B cell (primary cell): ENCODE measurements at regions not wholly inside any gene's neighbourhood (a gene's known extent, or its start where the extent isn't known, plus 50 kb on each side); places are given as distances from the start of the nearest gene placed in this dataset.

Source experiments
- ATAC-seq: fragments of 200-7000 bp; cut with Tn5 transposase; one replicate; pipeline ENCODE4 v1.10.0; 2021; ENCODE audit warnings: low read depth, mild to moderate bottlenecking, moderate number of reproducible peaks, moderate library complexity
- CTCF ChIA-PET: fragments of 350-600 bp; sonication (Branson Sonifier 250); formaldehyde crosslinking; loops from one replicate; lab custom pipeline; 2021; ENCODE audit warnings: antibody characterized with exemption, inconsistent platforms; lab: Charles Lee
- POLR2A ChIA-PET: fragments of 350-600 bp; sonication (Branson Sonifier 250); formaldehyde crosslinking; loops from one replicate; lab custom pipeline; 2021; ENCODE audit warnings: antibody characterized with exemption; lab: Charles Lee
- DNase-seq: peaks from one replicate; pipeline ENCODE4 v3.0.0; 2013
- H2AFZ ChIP-seq: 2 replicates; pipeline ENCODE4 v1.6.1; 2012; ENCODE audit warnings: mild to moderate bottlenecking, low read depth, low read length; ENCODE audit not compliant: insufficient read depth, poor library complexity, severe bottlenecking
- H3K27ac ChIP-seq, 2 donors: 1 replicate in 1 of 2; 2 replicates in 1 of 2; pipeline ENCODE4 v1.5.1; 2012 to 2013; ENCODE audit warnings: low read length in 2 of 2, mild to moderate bottlenecking in 2 of 2, moderate library complexity in 1 of 2
- H3K27me3 ChIP-seq, 4 experiments: fragments of 200-600 bp in 1 of 4; sonication (generic) in 1 of 4; replicated peaks in 1 of 4; 1 replicate in 2 of 4; 2 replicates in 2 of 4; pipeline versions ENCODE4 v1.6.1 to v1.7.0; 2013 to 2016; ENCODE audit warnings: low read length in 3 of 4, mild to moderate bottlenecking in 2 of 4, mixed read lengths in 1 of 4, moderate library complexity in 1 of 4; ENCODE audit not compliant: insufficient read depth in 4 of 4, control insufficient read depth in 3 of 4; ENCODE audit errors: control extremely low read depth in 1 of 4
- H3K36me3 ChIP-seq, 2 experiments: replicated peaks in 1 of 2; 1 replicate in 1 of 2; 2 replicates in 1 of 2; pipeline versions ENCODE4 v1.6.1 to v1.7.1; 2013; ENCODE audit warnings: low read length in 1 of 2; ENCODE audit not compliant: insufficient read depth in 2 of 2, control insufficient read depth in 1 of 2; ENCODE audit errors: control extremely low read depth in 1 of 2, extremely low read depth in 1 of 2
- H3K4me1 ChIP-seq, 2 donors: fragments of 200-600 bp in 1 of 2; sonication (generic) in 1 of 2; 1 replicate in 1 of 2; 2 replicates in 1 of 2; pipeline versions ENCODE4 v1.5.1 to v1.6.1; 2013 to 2017; ENCODE audit warnings: low read length in 2 of 2; ENCODE audit not compliant: control insufficient read depth in 2 of 2, insufficient read depth in 2 of 2
- H3K4me2 ChIP-seq: replicated peaks from 2 replicates; pipeline ENCODE3; 2012; ENCODE audit warnings: mild to moderate bottlenecking, low read depth, low read length; ENCODE audit not compliant: poor library complexity, severe bottlenecking
- H3K4me3 ChIP-seq, 5 experiments: fragments of 200-600 bp in 1 of 5; sonication (generic) in 1 of 5; 1 replicate in 3 of 5; 2 replicates in 2 of 5; pipeline versions ENCODE4 v1.5.1 to v1.7.0; 2011 to 2016; ENCODE audit warnings: low read length in 4 of 5, mild to moderate bottlenecking in 4 of 5, low read depth in 2 of 5, control low read depth in 1 of 5, moderate library complexity in 1 of 5; ENCODE audit not compliant: insufficient read depth in 1 of 5; ENCODE audit errors: control extremely low read depth in 1 of 5, extremely low read depth in 1 of 5
- H3K79me2 ChIP-seq: fragments of 200-600 bp; sonication (generic); one replicate; pipeline ENCODE4 v1.6.0; 2016; ENCODE audit warnings: low read length; ENCODE audit not compliant: control insufficient read depth, insufficient read depth
- H3K9ac ChIP-seq: fragments of 200-600 bp; sonication (generic); 2 replicates; pipeline ENCODE4 v1.6.1; 2017; ENCODE audit warnings: mild to moderate bottlenecking, low read length, moderate library complexity
- H3K9me3 ChIP-seq, 3 donors: one replicate each; pipeline versions ENCODE4 v1.6.1 to v1.7.1; 2013; ENCODE audit warnings: low read length in 2 of 3; ENCODE audit not compliant: control insufficient read depth in 2 of 3, insufficient read depth in 1 of 3; ENCODE audit errors: control extremely low read depth in 1 of 3
- H4K20me1 ChIP-seq: 2 replicates; pipeline ENCODE4 v1.6.0; 2012; ENCODE audit warnings: mild to moderate bottlenecking, low read length; ENCODE audit not compliant: insufficient read depth, control insufficient read depth, poor library complexity, severe bottlenecking
- H3K27ac Mint-ChIP-seq: one replicate; pipeline ENCODE4 v1.8.0; 2021; ENCODE audit warnings: mixed read lengths
- H3K27me3 Mint-ChIP-seq: one replicate; pipeline ENCODE4 v1.8.0; 2021; ENCODE audit warnings: mixed read lengths
- H3K4me1 Mint-ChIP-seq: one replicate; pipeline ENCODE4 v1.8.0; 2021; ENCODE audit warnings: mixed read lengths
- H3K4me3 Mint-ChIP-seq: one replicate; pipeline ENCODE4 v1.8.0; 2021; ENCODE audit warnings: mixed read lengths
- H3K9me3 Mint-ChIP-seq: one replicate; pipeline ENCODE4 v1.8.0; 2022; ENCODE audit warnings: mixed read lengths; ENCODE audit not compliant: insufficient read depth
- CTCF ChIP-seq: fragments of 200-600 bp; IDR thresholded peaks from one replicate; pipeline ENCODE4 v1.8.0; 2022; ENCODE audit warnings: antibody characterized with exemption, mild to moderate bottlenecking
- EZH2 ChIP-seq: IDR thresholded peaks from 2 replicates; pipeline ENCODE4 v1.6.1; 2012; ENCODE audit warnings: borderline replicate concordance, low read depth, mild to moderate bottlenecking, moderate library complexity, low read length; ENCODE audit not compliant: insufficient read depth, poor library complexity, severe bottlenecking
- WGBS: methylation state at CpG from one replicate; pipeline ENCODE4 v1.1.5; 2013; ENCODE audit warnings: missing lambda C conversion rate; ENCODE audit not compliant: insufficient coverage; 5-methylcytosine and 5-hydroxymethylcytosine counted together
- intact Hi-C: fragments of 100-400 bp; cut with micrococcal nuclease; formaldehyde crosslinking; loops from one replicate; pipeline ENCODE4 v1.10.0; 2022

- WGBS, result 73% methylated on average over 1 of the region's 1 CpG
- Histone ChIP-seq H3K4me3 (no peak overlapping the region), H3K4me2 (no peak overlapping the region), H3K9me3 (no peaks in the 10 kb centered on the region), H4K20me1 (no peaks in the 10 kb centered on the region), H3K36me3 (no peaks in the 10 kb centered on the region), H2AFZ (no peak overlapping the region), H3K4me1 (no peaks in the 10 kb centered on the region), H3K27ac (no peak overlapping the region), H3K27me3 (no peaks in the 10 kb centered on the region), H3K9ac (no peak overlapping the region), H3K79me2 (no peaks in the 10 kb centered on the region)
- H3K27ac Mint-ChIP-seq, result no peak overlapping the region
- no peak for DNase-seq
- no peaks in the 10 kb centered on the region for H3K27me3 Mint-ChIP-seq
- ChIA-PET CTCF (interaction anchor here (1.1 kb wide), 1 partner anchor 11 kb away, joined by 3 read pairs; no protein-coding TSS in a partner anchor), POLR2A (no interaction called here)
- intact Hi-C loops, result no loop called here
- TF ChIP-seq CTCF (no peak), EZH2 (no peak)
- no peak for ATAC-seq
- H3K4me3 Mint-ChIP-seq, result no peak overlapping the region
- H3K4me1 Mint-ChIP-seq, result peaks cover 11% of the 10 kb centered on the region
- H3K9me3 Mint-ChIP-seq, result no peaks in the 10 kb centered on the region
These were observed 124.9 kb downstream of the RGS2 start for GRCh38 chr1:192933744-192934143.

GRCh38 chr1:192936313-192937018 is 122.7 kb downstream of the UCHL5 start:
- Mint-ChIP-seq H3K4me3 (peak overlapping the region; percentile 18), H3K27me3 (no peaks in the 10 kb centered on the region), H3K4me1 (peaks cover 12% of the 10 kb centered on the region), H3K27ac (peak overlapping the region; percentile 75), H3K9me3 (no peaks in the 10 kb centered on the region)
- Histone ChIP-seq H3K4me1 (peaks cover 0 to 2% of the 10 kb centered on the region in 2 donors), H3K9ac (no peak overlapping the region), H3K79me2 (no peaks in the 10 kb centered on the region), H3K36me3 (no peaks in the 10 kb centered on the region), H3K27ac (no peak overlapping the region), H2AFZ (no peak overlapping the region), H3K4me3 (no peak overlapping the region), H3K9me3 (no peaks in the 10 kb centered on the region), H3K27me3 (no peaks in the 10 kb centered on the region), H4K20me1 (no peaks in the 10 kb centered on the region), H3K4me2 (no peak overlapping the region)
- no peak for DNase-seq
- ATAC-seq, result peak; percentile 75
- TF ChIP-seq CTCF (no peak), EZH2 (no peak)
- intact Hi-C loops, result no loop called here
- CTCF ChIA-PET, result interaction anchor here (1.1 kb wide), 1 partner anchor 129 kb away, joined by 3 read pairs; no protein-coding TSS in a partner anchor
- POLR2A ChIA-PET, result no interaction called here
- WGBS, result no CpG with 5 or more reads among the region's 1 CpG
